ENCODE measurements at regions not wholly inside any gene's neighbourhood (a gene's known extent, or its start where the extent isn't known, plus 50 kb on each side); places are given as distances from the start of the nearest gene placed in this dataset.

DNA sequence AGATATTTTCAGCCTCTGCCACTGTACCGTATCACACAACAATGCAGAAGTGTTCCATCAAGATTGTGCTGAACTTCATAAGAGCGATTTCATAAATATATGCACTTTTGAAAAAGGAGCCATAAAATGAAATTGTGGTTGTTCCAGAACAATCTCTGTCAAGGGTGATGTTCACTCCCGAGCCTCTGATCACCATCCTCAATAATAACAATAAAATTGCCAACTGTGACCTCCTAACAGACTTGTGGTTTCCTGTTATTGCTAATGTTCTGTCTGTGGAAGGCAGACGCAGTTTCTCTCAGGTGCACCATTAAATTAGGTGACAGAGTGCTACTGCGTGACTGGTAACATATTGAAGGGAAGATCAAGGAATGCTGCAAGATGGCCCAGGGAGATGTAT lies 383.7 kb downstream of the SOCS6 start:
- in situ Hi-C loops (cut with MboI; ENCODE audit: low sequenced_read_pairs): no loop called here
- H3K9me3 ChIP-seq: no peaks in the 10 kb centered on the region; the same call in 1 of the 2 replicates
- H3K4me3 ChIP-seq: no peak overlapping the region
- no peaks in the 10 kb centered on the region for H3K36me3 ChIP-seq (replicated peaks)
- no peak for DNase-seq (ENCODE audit: low spot score in 2 of 2)
- H3K27me3 ChIP-seq (ENCODE audit: low read depth): no peaks in the 10 kb centered on the region
- no peaks in the 10 kb centered on the region for H3K4me1 ChIP-seq

DNA sequence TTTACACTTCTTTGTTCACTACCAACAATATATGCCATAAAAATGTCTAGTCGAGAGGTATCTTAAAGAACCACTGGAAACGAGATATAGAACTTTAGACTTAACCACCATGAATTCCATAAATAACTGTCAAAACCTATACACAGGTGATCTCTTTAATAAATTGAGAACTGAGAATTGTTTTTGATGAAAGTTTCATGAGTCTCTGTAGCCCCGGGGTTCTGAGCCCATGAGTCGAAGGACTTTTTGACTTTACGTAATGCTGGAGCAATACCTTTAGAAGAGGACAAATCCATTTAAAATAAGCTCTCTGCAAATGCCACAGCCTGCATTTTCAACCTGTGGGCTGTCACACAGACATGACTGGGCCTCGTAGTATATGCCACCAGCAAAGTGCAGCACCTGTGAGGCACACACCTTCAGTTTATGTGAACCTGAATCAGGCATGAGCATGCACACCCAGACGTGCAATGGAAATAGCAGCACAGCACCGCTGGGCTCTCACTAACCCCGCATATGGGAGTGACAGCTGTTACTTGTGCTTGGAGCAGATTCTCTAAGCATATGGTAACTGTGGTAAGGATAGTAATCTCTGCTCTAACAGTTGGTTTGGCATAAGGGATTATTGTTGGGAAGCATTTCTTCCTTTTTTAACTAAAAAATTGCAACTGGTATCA lies 383.2 kb downstream of the SOCS6 start:
- in situ Hi-C loops (cut with MboI; ENCODE audit: low sequenced_read_pairs): no loop called here
- no peak overlapping the region for H3K4me3 ChIP-seq
- no peaks in the 10 kb centered on the region for H3K4me1 ChIP-seq
- no peaks in the 10 kb centered on the region for H3K36me3 ChIP-seq (replicated peaks)
- H3K27me3 ChIP-seq (ENCODE audit: low read depth): no peaks in the 10 kb centered on the region
- H3K9me3 ChIP-seq: no peaks in the 10 kb centered on the region; the same call in 1 of the 2 replicates
- no peak for DNase-seq (ENCODE audit: low spot score in 2 of 2)

DNA sequence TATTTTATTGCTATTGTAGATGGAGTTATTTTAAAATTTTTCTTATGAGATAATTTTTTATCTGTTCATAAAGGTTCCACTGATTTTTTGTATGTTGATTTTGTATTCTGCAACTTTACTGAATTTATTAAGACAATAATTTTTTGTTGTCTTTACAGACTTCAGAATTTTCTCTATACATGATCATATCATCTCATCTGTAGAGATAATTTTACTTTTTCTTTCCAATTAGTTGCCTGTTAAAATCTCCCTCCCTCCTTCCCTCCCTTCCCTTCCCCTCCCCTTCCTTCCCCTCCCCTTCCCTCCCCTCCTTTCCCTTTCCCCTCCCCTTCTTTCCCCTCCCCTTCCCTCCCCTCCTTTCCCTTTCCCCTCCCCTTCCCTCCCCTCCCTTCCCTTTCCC lies 378.1 kb downstream of the SOCS6 start:
- in situ Hi-C loops (cut with MboI; ENCODE audit: low sequenced_read_pairs): no loop called here
- Histone ChIP-seq H3K4me3 (no peak overlapping the region), H3K27me3 (ENCODE audit: low read depth) (no peaks in the 10 kb centered on the region)

DNA sequence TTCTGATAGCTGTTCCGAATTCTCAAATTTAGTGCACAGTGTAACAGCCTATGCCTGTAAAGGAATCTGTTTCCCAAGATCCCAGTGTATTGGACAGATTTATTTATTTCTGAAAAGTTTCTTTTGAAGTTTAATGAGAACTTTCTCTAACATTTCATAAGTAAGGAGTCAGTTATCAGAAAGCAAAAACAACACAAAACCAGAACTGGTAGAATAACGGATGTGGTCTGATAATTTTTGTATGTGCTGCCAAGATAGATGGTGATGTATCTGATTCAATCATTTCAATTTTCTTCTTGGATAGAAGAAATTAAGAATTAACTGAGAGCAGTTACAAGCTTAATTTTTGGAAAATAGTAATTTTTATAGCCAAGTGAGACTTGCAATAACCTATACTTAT lies 374.3 kb downstream of the SOCS6 start:
- in situ Hi-C loops (cut with MboI; ENCODE audit: low sequenced_read_pairs): no loop called here

More for the DNA sequence above, 378.1 kb downstream of the SOCS6 start:
- H3K9me3 ChIP-seq: no peaks in the 10 kb centered on the region; the same call in 1 of the 2 replicates
- no peak for DNase-seq (ENCODE audit: low spot score in 2 of 2)
- no peaks in the 10 kb centered on the region for H3K36me3 ChIP-seq (replicated peaks)
- no peaks in the 10 kb centered on the region for H3K4me1 ChIP-seq

DNA sequence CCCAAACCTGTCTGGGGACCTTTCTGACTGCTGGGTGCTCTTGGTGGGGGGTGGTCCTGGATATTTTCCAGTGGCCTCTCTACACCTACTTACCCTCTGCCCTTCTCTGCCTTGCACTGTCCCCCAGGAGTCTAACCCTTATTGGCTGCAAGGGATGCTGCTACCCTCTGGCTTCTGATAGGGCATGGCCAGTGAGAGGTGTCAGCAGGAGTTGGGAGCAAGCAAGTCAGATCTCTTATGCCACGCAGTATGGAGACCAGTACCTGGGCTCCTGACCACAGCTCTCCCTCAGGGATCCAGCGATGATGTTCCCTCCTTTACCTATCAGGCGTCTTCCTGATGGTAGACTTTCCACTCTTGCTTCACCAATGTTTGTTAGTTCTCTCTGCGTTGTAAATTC lies 373.7 kb downstream of the SOCS6 start:
- no peak overlapping the region for H3K4me3 ChIP-seq
- H3K4me1 ChIP-seq: no peaks in the 10 kb centered on the region
- H3K27me3 ChIP-seq (ENCODE audit: low read depth): no peaks in the 10 kb centered on the region
- DNase-seq (ENCODE audit: low spot score in 2 of 2): no peak
- in situ Hi-C loops (cut with MboI; ENCODE audit: low sequenced_read_pairs): no loop called here
- H3K36me3 ChIP-seq (replicated peaks): no peaks in the 10 kb centered on the region
- no peaks in the 10 kb centered on the region for H3K9me3 ChIP-seq

More for the DNA sequence above, 374.3 kb downstream of the SOCS6 start:
- Histone ChIP-seq H3K4me1 (no peaks in the 10 kb centered on the region), H3K4me3 (no peak overlapping the region), H3K27me3 (ENCODE audit: low read depth) (no peaks in the 10 kb centered on the region), H3K9me3 (no peaks in the 10 kb centered on the region), H3K36me3 (replicated peaks) (no peaks in the 10 kb centered on the region)
- DNase-seq (ENCODE audit: low spot score in 2 of 2): no peak

DNA sequence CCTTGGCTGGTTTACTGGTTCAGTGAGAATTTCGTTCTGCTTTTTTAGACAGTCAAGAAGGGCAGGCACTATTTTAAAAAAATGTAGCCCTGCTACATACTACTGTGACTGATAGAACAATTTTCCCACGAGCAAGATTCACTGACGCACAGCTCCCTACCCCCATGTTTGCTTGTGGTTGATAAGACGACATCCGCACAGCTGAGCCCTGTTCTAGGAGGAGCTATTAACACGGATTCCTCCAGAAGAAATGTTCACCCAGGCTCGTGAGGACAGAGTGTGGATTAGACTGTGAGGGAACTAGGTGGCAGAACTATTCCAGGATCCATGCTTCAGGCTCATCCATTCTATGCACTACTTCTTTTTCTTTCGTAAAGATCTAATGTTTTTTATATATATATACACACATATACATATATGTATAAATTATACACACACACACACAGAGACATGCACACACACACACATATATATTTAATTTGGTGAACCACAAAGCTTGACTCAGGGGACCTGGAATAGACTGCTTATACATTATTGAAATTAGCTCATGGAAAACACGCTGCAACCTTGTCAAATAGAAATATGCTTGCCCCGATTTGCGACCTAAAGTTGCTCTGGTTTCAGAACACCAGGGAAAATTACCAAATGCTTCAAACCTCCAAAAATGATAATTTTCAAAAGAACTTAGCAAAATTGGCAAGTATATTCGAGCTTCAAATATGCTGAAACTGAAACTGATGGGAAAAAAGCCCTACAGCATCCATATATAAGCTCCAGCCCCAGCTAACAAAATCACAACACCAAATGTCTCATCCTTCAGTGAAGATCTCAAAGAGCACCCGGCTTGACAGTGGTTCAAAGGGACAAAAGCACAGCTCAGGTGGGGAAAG lies 370.4 kb downstream of the SOCS6 start:
- Histone ChIP-seq H3K4me3 (no peak overlapping the region), H3K36me3 (replicated peaks) (no peaks in the 10 kb centered on the region), H3K9me3 (no peaks in the 10 kb centered on the region), H3K27me3 (ENCODE audit: low read depth) (no peaks in the 10 kb centered on the region), H3K4me1 (no peaks in the 10 kb centered on the region)
- in situ Hi-C loops (cut with MboI; ENCODE audit: low sequenced_read_pairs): no loop called here
- DNase-seq (ENCODE audit: low spot score in 2 of 2): no peak

DNA sequence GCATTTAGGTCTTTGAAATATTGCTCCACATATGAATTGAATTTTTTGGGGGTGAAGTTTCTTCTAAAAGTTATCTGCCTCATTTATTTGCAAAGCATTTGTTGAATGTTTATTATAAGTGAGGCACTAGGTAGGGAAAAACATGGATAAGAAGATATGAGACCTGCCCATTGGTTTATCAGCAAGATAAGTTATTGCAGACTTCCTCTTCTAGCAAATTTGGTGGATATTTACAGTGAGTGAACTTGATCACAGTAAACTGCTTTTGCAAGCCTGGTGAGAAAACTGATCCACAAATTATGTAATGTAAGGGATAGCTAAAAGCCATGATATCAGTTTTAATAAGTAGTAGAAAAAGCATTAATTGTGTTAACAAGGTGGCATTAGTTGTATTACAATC lies 364.8 kb downstream of the SOCS6 start:
- H3K4me3 ChIP-seq: no peak overlapping the region
- no peaks in the 10 kb centered on the region for H3K27me3 ChIP-seq (ENCODE audit: low read depth)
- H3K36me3 ChIP-seq (replicated peaks): no peaks in the 10 kb centered on the region
- in situ Hi-C loops (cut with MboI; ENCODE audit: low sequenced_read_pairs): no loop called here
- DNase-seq (ENCODE audit: low spot score in 2 of 2): no peak
- no peaks in the 10 kb centered on the region for H3K4me1 ChIP-seq
- no peaks in the 10 kb centered on the region for H3K9me3 ChIP-seq

DNA sequence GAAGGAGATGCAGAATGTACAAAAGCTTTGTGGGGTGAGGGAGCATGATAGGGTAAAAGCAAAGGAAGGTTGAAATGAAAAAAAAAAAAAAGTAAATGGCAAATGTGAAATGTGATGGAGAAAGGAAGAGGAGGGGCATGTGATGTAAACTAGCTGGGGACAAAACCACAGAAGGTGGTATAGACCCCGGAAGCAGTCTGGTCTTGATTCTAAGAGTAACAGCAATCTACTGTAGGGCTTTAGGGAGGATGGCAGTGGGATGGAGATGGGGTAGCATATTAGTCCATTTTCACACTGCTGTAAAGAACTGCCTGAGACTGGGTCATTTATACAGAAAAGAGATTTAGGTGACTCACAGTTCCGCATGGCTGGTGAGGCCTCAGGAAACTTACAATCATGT lies 362.0 kb downstream of the SOCS6 start:
- H3K36me3 ChIP-seq (replicated peaks): no peaks in the 10 kb centered on the region
- H3K4me1 ChIP-seq: no peaks in the 10 kb centered on the region
- no peaks in the 10 kb centered on the region for H3K27me3 ChIP-seq (ENCODE audit: low read depth)
- in situ Hi-C loops (cut with MboI; ENCODE audit: low sequenced_read_pairs): no loop called here
- no peak for DNase-seq (ENCODE audit: low spot score in 2 of 2)
- no peak overlapping the region for H3K4me3 ChIP-seq
- H3K9me3 ChIP-seq: no peaks in the 10 kb centered on the region

DNA sequence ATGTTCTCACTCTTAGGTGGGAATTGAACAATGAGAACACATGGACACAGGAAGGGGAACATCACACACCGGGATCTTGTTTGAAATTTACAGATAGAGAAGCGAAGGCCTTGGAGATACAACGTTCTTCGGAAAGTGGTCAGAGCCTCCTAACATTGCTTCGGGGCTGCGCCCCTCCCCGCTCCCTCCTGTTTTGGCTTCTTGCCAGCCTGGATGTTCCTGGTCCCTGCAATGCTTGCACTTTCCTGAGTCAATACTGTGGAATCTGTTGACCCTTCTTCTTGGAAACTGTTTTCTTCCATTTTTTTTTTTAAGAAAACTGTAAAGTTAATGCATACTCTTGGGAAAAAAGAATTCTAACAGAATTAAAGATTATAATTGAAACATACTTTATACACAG lies 360.8 kb downstream of the SOCS6 start:
- Histone ChIP-seq H3K27me3 (ENCODE audit: low read depth) (no peaks in the 10 kb centered on the region), H3K4me1 (no peaks in the 10 kb centered on the region), H3K9me3 (no peaks in the 10 kb centered on the region), H3K36me3 (replicated peaks) (no peaks in the 10 kb centered on the region), H3K4me3 (no peak overlapping the region)
- DNase-seq (ENCODE audit: low spot score in 2 of 2): no peak
- in situ Hi-C loops (cut with MboI; ENCODE audit: low sequenced_read_pairs): no loop called here

DNA sequence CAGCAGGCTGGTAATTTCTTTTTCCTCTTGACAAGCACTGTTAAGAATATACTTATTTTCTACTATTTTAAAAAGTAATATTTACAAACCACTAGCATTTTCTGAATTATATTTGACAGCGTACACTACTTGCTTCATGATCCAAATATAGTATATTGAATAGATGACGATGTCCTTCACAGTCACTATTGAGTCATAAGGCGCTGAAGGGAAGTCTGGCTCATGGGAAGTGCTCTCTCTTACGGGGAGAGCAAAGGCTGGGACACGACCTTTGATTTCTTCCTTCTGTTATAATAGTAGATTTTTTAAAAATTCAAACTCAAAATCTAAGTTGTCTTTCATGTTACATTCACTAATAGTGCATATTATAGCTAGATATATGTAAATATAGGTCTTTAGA lies 357.1 kb downstream of the SOCS6 start:
- Histone ChIP-seq H3K27me3 (ENCODE audit: low read depth) (no peaks in the 10 kb centered on the region), H3K4me3 (no peak overlapping the region), H3K9me3 (no peaks in the 10 kb centered on the region), H3K4me1 (no peaks in the 10 kb centered on the region), H3K36me3 (replicated peaks) (no peaks in the 10 kb centered on the region)
- no peak for DNase-seq (ENCODE audit: low spot score in 2 of 2)
- in situ Hi-C loops (cut with MboI; ENCODE audit: low sequenced_read_pairs): no loop called here

DNA sequence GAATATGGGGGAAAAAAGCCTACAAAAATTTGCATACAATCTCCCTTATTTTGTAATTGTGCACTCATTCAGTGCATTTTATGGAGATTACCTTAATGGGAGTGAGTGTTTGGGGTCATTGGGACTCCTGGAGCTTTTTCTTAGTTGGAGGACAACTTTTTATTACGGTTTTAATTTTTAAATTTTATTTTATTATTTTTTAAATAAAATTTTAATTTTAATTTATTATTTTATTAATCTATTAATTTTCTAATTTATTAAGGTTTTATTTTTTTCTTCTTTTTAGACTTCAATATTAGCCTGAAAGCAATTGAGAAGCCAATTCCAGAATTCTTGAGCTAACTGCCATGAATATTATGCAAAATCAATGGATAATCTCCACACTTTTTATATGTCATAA lies 355.0 kb downstream of the SOCS6 start:
- no peaks in the 10 kb centered on the region for H3K36me3 ChIP-seq (replicated peaks)
- H3K4me3 ChIP-seq: no peak overlapping the region
- in situ Hi-C loops (cut with MboI; ENCODE audit: low sequenced_read_pairs): no loop called here
- H3K9me3 ChIP-seq: no peaks in the 10 kb centered on the region
- DNase-seq (ENCODE audit: low spot score in 2 of 2): no peak
- H3K27me3 ChIP-seq (ENCODE audit: low read depth): no peaks in the 10 kb centered on the region
- no peaks in the 10 kb centered on the region for H3K4me1 ChIP-seq

DNA sequence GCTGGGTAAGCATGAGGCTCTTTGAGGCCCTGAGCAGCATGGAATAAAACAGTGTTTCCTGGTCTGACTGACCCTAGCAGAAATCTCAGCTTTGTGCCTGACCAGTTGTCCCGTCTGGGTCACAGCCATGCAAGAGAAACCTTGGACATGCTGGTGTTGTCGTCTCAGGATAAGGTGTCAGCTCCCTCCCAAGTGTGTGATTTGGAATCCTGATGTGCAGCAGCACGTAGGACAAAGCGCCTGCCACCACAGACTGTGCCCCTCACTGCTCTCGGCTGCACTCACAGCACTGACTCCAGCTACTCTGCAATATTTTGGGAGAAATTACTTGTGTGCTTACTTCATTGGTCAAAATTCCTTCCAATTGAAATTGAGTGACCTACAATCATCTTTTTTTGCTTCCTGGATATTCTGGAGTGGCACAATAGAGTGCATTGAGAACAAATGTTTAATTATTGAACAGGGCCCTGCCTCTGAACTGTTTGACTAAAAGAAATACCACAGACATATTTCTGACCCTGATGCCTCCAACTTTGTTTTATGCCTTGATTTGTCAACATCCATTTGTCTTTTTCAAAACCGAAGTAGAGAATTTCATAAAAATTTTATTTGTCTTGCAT lies 352.4 kb downstream of the SOCS6 start:
- in situ Hi-C loops (cut with MboI; ENCODE audit: low sequenced_read_pairs): no loop called here

DNA sequence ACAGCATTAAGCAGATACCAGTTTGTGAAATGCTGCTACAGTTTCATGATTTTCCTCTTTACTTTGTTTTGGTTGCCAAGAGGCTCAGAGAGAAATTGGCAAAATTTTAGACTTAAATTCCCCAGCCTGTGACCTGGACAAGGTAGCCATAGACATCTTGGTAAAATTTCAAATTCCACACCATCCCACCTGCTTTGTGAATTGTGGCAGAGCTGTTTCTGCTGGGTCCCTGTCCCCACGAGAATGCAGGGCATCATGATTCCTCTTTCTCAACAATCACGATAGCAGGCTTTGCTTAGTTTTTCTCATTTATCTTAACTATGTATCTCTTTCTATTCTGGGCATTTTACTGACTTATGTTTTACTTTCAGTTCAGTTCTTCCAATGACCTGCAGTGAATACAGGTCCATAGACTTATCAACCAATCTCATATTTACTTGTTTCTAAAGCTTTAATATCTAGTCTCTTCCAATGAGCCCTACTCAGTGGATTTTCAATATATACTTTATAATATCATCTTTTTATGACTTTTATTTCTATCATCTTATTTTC lies 351.6 kb downstream of the SOCS6 start:
- in situ Hi-C loops (cut with MboI; ENCODE audit: low sequenced_read_pairs): no loop called here
- Histone ChIP-seq H3K36me3 (replicated peaks) (no peaks in the 10 kb centered on the region), H3K9me3 (no peaks in the 10 kb centered on the region), H3K4me1 (no peaks in the 10 kb centered on the region), H3K27me3 (ENCODE audit: low read depth) (no peaks in the 10 kb centered on the region), H3K4me3 (no peak overlapping the region)
- no peak for DNase-seq (ENCODE audit: low spot score in 2 of 2)

More for the DNA sequence above, 352.4 kb downstream of the SOCS6 start:
- Histone ChIP-seq H3K36me3 (replicated peaks) (no peaks in the 10 kb centered on the region), H3K4me3 (no peak overlapping the region), H3K27me3 (ENCODE audit: low read depth) (no peaks in the 10 kb centered on the region), H3K4me1 (no peaks in the 10 kb centered on the region), H3K9me3 (no peaks in the 10 kb centered on the region)
- no peak for DNase-seq (ENCODE audit: low spot score in 2 of 2)

DNA sequence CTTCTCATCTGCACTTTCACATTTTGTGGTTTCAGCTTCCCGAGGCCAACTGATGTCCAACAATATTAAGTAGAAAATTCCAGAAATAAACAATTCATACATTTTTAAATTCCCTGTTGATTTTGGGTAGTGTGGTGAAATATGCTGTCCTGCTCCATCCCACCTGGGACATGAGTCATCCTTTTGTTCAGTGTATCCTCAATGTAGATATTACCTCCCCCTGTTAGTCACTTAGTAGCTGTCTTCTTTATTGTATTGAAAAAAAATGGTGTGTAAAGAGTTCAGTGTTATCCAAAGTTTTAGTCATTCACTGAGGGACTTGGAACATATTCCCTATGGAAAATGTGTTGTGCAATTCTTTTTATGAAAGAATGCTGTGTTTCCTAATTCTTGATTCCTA lies 348.1 kb downstream of the SOCS6 start:
- Histone ChIP-seq H3K4me1 (no peaks in the 10 kb centered on the region), H3K4me3 (no peak overlapping the region), H3K9me3 (no peaks in the 10 kb centered on the region), H3K36me3 (replicated peaks) (no peaks in the 10 kb centered on the region), H3K27me3 (ENCODE audit: low read depth) (no peaks in the 10 kb centered on the region)
- in situ Hi-C loops (cut with MboI; ENCODE audit: low sequenced_read_pairs): no loop called here
- DNase-seq (ENCODE audit: low spot score in 2 of 2): no peak
